Neuronal stem cell (in vitro differentiated cells): ENCODE measurements at regions not wholly inside any gene's neighbourhood (a gene's known extent, or its start where the extent isn't known, plus 50 kb on each side); places are given as distances from the start of the nearest gene placed in this dataset.
"Not testable (repeated sequence)": the region's sequence is repeated elsewhere in the genome, so short reads cannot be mapped to it uniquely, and the experiment has no call there.

Experiments
- DNase-seq: peaks from one replicate; pipeline ENCODE4 v3.0.0-alpha.2; 2013; ENCODE audit warnings: low spot score
- H2AFZ ChIP-seq: one replicate; pipeline ENCODE4 v1.6.1; 2013; ENCODE audit warnings: mild to moderate bottlenecking, low read length, inconsistent platforms
- H2AK5ac ChIP-seq: 2 replicates; pipeline ENCODE4 v1.6.1; 2013; ENCODE audit warnings: low read depth, mild to moderate bottlenecking, inconsistent platforms, low read length, moderate library complexity, mixed read lengths
- H2BK120ac ChIP-seq: 2 replicates; pipeline ENCODE4 v1.6.1; 2013; ENCODE audit warnings: low read depth, mild to moderate bottlenecking, inconsistent platforms, low read length, moderate library complexity, mixed read lengths
- H2BK12ac ChIP-seq: one replicate; pipeline ENCODE4 v1.6.1; 2013; ENCODE audit warnings: low read length, inconsistent platforms
- H2BK15ac ChIP-seq: 2 replicates; pipeline ENCODE4 v1.6.1; 2013; ENCODE audit warnings: mild to moderate bottlenecking, low read length, inconsistent platforms, mixed read lengths
- H2BK5ac ChIP-seq: one replicate; pipeline ENCODE4 v1.6.1; 2013; ENCODE audit warnings: inconsistent platforms, mild to moderate bottlenecking, low read length, moderate library complexity
- H3K14ac ChIP-seq: one replicate; pipeline ENCODE4 v1.6.1; 2013; ENCODE audit warnings: low read length, inconsistent platforms
- H3K18ac ChIP-seq: 2 replicates; pipeline ENCODE4 v1.6.1; 2013; ENCODE audit warnings: low read length, inconsistent platforms
- H3K23ac ChIP-seq: 2 replicates; pipeline ENCODE4 v1.6.1; 2013; ENCODE audit warnings: low read depth, mild to moderate bottlenecking, mixed read lengths, low read length, inconsistent platforms; ENCODE audit not compliant: poor library complexity
- H3K27ac ChIP-seq: replicated peaks from 3 replicates; pipeline ENCODE4 v1.5.1; 2013; ENCODE audit warnings: low read length, inconsistent platforms
- H3K27me3 ChIP-seq, 3 experiments: 2 replicates each; pipeline ENCODE4 v1.6.1; 2013; ENCODE audit warnings: low read length in 3 of 3, mild to moderate bottlenecking in 2 of 3, inconsistent platforms in 1 of 3, low read depth in 1 of 3, mixed read lengths in 1 of 3, moderate library complexity in 1 of 3; ENCODE audit not compliant: control insufficient read depth in 3 of 3, insufficient read depth in 3 of 3
- H3K36me3 ChIP-seq, 2 donors: replicated peaks in 1 of 2; 2 replicates each; pipeline ENCODE4 v1.6.1; 2013; ENCODE audit warnings: low read length in 2 of 2; ENCODE audit not compliant: control insufficient read depth in 2 of 2, insufficient read depth in 2 of 2
- H3K4ac ChIP-seq: 2 replicates; pipeline ENCODE4 v1.6.1; 2013; ENCODE audit warnings: inconsistent platforms, mild to moderate bottlenecking, low read length, moderate library complexity
- H3K4me1 ChIP-seq, 2 donors: 1 replicate in 1 of 2; 2 replicates in 1 of 2; pipeline ENCODE4 v1.6.1; 2013; ENCODE audit warnings: low read length in 2 of 2, low read depth in 1 of 2; ENCODE audit not compliant: control insufficient read depth in 2 of 2, insufficient read depth in 1 of 2
- H3K4me2 ChIP-seq: one replicate; pipeline ENCODE4 v1.6.1; 2013; ENCODE audit warnings: mild to moderate bottlenecking, low read length, inconsistent platforms; ENCODE audit not compliant: insufficient read depth, poor library complexity, severe bottlenecking
- H3K4me3 ChIP-seq, 2 donors: 2 replicates each; pipeline ENCODE4 v1.5.1; 2013; ENCODE audit warnings: low read length in 2 of 2, mild to moderate bottlenecking in 2 of 2, inconsistent platforms in 1 of 2, moderate library complexity in 1 of 2
- H3K79me1 ChIP-seq: one replicate; pipeline ENCODE4 v1.6.1; 2013; ENCODE audit warnings: low read depth, mild to moderate bottlenecking, inconsistent platforms, low read length, moderate library complexity
- H3K9ac ChIP-seq: one replicate; pipeline ENCODE4 v1.6.1; 2013; ENCODE audit warnings: mild to moderate bottlenecking, low read depth, low read length, inconsistent platforms; ENCODE audit not compliant: poor library complexity
- H3K9me3 ChIP-seq, 2 donors: replicated peaks in 1 of 2; 2 replicates each; pipeline versions ENCODE3 to v1.6.1; 2013; ENCODE audit warnings: low read length in 2 of 2, mild to moderate bottlenecking in 2 of 2, inconsistent platforms in 1 of 2, low read depth in 1 of 2, mixed read lengths in 1 of 2, moderate library complexity in 1 of 2; ENCODE audit not compliant: control insufficient read depth in 2 of 2, insufficient read depth in 1 of 2
- H4K8ac ChIP-seq: one replicate; pipeline ENCODE4 v1.6.1; 2013; ENCODE audit warnings: low read depth, mild to moderate bottlenecking, inconsistent platforms, low read length, moderate library complexity
- H4K91ac ChIP-seq: one replicate; pipeline ENCODE4 v1.6.1; 2013; ENCODE audit warnings: low read length, low read depth, mild to moderate bottlenecking, inconsistent platforms; ENCODE audit not compliant: poor library complexity
- WGBS, 2 donors: extraction: QIAGEN DNeasy Blood & Tissue Kit; methylation state at CpG; one replicate each; pipeline ENCODE4 v1.1.7; 2013; ENCODE audit warnings: missing lambda C conversion rate in 2 of 2, mixed read lengths in 1 of 2; ENCODE audit not compliant: insufficient read length in 2 of 2, insufficient replicate concordance in 1 of 2; ENCODE audit errors: extremely low coverage in 2 of 2; 5-methylcytosine and 5-hydroxymethylcytosine counted together

DNA sequence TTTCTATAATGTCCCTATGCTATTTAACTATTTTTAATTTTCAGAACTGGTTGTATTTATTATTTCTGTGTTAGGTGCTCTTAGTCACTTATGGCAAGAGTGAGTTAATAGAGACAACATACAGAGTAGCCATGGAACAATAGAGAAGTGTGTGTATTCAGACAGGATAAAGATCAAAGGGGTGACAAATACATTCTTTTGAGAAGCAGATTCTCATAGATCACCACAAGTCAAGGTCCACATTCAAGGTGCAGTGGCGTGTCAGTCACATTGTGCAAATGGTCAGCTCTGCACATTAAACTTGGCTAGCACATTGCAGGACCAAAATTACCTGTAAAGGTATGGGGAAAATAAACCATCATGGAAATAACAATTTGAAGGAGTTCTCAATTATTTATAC, 369.7 kb downstream of the RPIA start:
- H2AK5ac ChIP-seq, H3K79me1 ChIP-seq, DNase-seq, H3K14ac ChIP-seq, H3K18ac ChIP-seq, H3K9me3 ChIP-seq, H4K8ac ChIP-seq, H2AFZ ChIP-seq, H3K23ac ChIP-seq, H3K4me1 ChIP-seq, H2BK12ac ChIP-seq, H3K27ac ChIP-seq, H3K4me2 ChIP-seq, H4K91ac ChIP-seq, H3K36me3 ChIP-seq, H3K27me3 ChIP-seq, H3K4ac ChIP-seq, H3K9ac ChIP-seq, H2BK5ac ChIP-seq, H2BK15ac ChIP-seq, H3K4me3 ChIP-seq, H2BK120ac ChIP-seq: not testable (repeated sequence)
- WGBS, 2 donors, result no CpG with 5 or more reads among the region's 1 CpG

DNA sequence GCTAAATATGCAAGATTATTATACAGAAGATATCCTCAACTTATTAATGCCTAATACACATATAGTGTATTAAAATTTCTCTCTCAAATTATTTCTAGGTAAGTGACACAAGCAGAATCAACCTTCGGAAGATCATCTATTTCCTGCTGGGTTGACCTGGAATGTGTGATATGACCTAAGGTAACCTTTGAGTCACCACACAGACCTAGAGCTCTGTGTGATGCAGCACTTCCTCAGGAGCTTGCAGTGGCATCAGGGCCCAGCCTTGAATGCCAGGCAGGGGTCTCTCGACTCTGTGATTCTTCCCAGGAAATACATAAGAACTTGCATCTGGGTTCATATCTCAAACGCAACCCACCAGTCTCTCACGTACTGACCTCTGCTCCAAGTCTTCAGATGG, 385.3 kb downstream of the RPIA start:
- not testable (repeated sequence) for H3K14ac ChIP-seq, H4K8ac ChIP-seq, H3K27ac ChIP-seq, DNase-seq, H3K4me1 ChIP-seq, H2AFZ ChIP-seq, H3K36me3 ChIP-seq, H3K18ac ChIP-seq, H2AK5ac ChIP-seq, H3K4me2 ChIP-seq, H2BK15ac ChIP-seq, H3K23ac ChIP-seq, H3K9me3 ChIP-seq, H3K79me1 ChIP-seq, H3K4ac ChIP-seq, H2BK12ac ChIP-seq, H3K27me3 ChIP-seq, H3K9ac ChIP-seq, H3K4me3 ChIP-seq, H2BK5ac ChIP-seq, H2BK120ac ChIP-seq, H4K91ac ChIP-seq
- WGBS, 2 donors, result no CpG with 5 or more reads among the region's 4 CpGs

DNA sequence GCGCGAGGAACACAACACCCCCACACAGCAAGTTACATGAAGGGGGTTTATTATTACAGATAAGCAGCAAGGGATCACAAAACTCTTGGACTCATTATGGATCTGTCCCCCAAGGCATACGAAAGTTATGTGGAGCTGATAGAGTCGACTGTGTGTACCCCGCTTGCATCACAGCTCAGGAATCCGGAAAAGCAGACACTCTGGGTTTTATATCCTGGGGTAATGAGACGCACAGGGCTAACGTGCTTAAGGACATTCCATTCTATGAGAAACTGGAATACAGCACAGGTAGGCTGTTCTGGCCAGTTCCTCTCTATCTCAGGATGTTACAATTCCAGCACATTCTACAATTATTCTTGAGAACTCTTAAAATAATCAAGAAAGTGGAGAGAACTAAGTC, 401.4 kb downstream of the RPIA start:
- not testable (repeated sequence) for H3K27me3 ChIP-seq, H4K91ac ChIP-seq, H2AK5ac ChIP-seq, H3K27ac ChIP-seq, H2AFZ ChIP-seq, H3K9me3 ChIP-seq, H2BK15ac ChIP-seq, H3K18ac ChIP-seq, H2BK5ac ChIP-seq, DNase-seq, H3K36me3 ChIP-seq, H3K9ac ChIP-seq, H3K4me3 ChIP-seq, H3K14ac ChIP-seq, H3K4me2 ChIP-seq, H2BK120ac ChIP-seq, H2BK12ac ChIP-seq, H3K4me1 ChIP-seq, H3K4ac ChIP-seq, H4K8ac ChIP-seq, H3K79me1 ChIP-seq, H3K23ac ChIP-seq
- WGBS, 2 donors, result no CpG with 5 or more reads among the region's 8 CpGs

DNA sequence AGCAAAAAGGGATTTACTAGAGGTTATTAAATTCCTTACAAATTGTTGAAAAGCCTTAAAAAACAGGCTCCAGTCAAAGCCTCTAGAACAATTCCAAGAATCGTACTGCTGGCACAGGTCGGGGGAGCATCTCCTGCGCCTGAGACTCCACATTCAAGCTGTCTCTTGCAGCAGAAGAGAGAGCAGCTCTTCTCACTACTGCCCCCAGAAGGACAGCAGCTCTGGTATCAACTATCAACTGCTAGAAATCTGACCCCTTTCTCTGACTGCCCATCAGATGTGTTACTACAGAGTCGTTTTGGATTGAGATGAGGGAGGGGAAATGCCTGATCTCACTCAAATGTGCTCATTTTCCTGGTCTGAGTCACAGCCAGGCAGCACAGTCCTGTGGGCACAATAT, 403.6 kb downstream of the RPIA start:
- not testable (repeated sequence) for H3K9ac ChIP-seq, DNase-seq, H3K36me3 ChIP-seq, H3K4ac ChIP-seq, H3K79me1 ChIP-seq, H3K27ac ChIP-seq, H3K27me3 ChIP-seq, H3K4me2 ChIP-seq, H2BK120ac ChIP-seq, H2BK12ac ChIP-seq, H3K14ac ChIP-seq, H3K18ac ChIP-seq, H3K9me3 ChIP-seq, H2AK5ac ChIP-seq, H2BK15ac ChIP-seq, H3K4me1 ChIP-seq, H2BK5ac ChIP-seq, H3K23ac ChIP-seq, H2AFZ ChIP-seq, H3K4me3 ChIP-seq, H4K91ac ChIP-seq, H4K8ac ChIP-seq
- WGBS, 2 donors, result no CpG with 5 or more reads among the region's 4 CpGs
